ENCODE measurements at regions not wholly inside any gene's neighbourhood (a gene's known extent, or its start where the extent isn't known, plus 50 kb on each side); places are given as distances from the start of the nearest gene placed in this dataset.

GRCh38 chr1:113241237-113241636 lies 149.1 kb upstream of the MAGI3 start:
- TF ChIP-seq POLR2A (IDR thresholded peaks at IDR 0.05; ENCODE audit: extremely low read depth, insufficient read length) (no peak), MAX (IDR thresholded peaks at IDR 0.05; ENCODE audit: low read depth, low read length) (no peak)
- TF ChIP-seq, protein P1, sequence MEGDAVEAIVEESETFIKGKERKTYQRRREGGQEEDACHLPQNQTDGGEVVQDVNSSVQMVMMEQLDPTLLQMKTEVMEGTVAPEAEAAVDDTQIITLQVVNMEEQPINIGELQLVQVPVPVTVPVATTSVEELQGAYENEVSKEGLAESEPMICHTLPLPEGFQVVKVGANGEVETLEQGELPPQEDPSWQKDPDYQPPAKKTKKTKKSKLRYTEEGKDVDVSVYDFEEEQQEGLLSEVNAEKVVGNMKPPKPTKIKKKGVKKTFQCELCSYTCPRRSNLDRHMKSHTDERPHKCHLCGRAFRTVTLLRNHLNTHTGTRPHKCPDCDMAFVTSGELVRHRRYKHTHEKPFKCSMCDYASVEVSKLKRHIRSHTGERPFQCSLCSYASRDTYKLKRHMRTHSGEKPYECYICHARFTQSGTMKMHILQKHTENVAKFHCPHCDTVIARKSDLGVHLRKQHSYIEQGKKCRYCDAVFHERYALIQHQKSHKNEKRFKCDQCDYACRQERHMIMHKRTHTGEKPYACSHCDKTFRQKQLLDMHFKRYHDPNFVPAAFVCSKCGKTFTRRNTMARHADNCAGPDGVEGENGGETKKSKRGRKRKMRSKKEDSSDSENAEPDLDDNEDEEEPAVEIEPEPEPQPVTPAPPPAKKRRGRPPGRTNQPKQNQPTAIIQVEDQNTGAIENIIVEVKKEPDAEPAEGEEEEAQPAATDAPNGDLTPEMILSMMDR (IDR thresholded peaks at IDR 0.05; ENCODE audit: low read depth, low read length) = no peak

Data from NB4 (cell line).